Stimulated activated CD8-positive, alpha-beta memory T cell treated with anti-CD3 and anti-CD28 coated beads, Interleukin-4, amount 100 ng/mL, for 4 hours (primary cell): ENCODE measurements at regions not wholly inside any gene's neighbourhood (a gene's known extent, or its start where the extent isn't known, plus 50 kb on each side); places are given as distances from the start of the nearest gene placed in this dataset.

Experiments
- DNase-seq, 2 donors: peaks; one replicate each; pipeline ENCODE4 v3.0.0-alpha.2; 2020; ENCODE audit warnings: low read depth in 2 of 2, low spot score in 1 of 2

DNA sequence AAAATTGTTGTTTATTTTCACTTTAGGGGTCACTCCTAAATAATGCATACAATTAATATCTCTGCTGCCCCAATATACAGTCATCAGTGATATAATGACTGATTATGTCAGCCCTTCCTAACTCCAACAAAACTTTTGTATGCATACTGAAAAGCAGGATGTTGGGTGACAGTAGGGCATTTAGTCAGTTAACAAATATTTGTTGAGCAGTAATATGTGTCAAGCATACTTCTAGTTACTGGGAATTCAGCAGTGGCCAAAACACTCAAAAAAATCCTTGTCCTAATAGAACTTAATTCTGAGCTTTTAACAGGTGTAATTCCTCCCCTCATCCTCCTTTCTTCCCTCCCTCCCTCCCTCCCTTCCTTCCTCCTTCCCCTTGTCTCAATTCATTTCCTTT lies 560.7 kb upstream of the KLHL1 start:
- no peak for DNase-seq

- DNase-seq, result no peak
Measured at GRCh38 chr13:70668293-70668692, 560.0 kb upstream of the KLHL1 start.

DNA sequence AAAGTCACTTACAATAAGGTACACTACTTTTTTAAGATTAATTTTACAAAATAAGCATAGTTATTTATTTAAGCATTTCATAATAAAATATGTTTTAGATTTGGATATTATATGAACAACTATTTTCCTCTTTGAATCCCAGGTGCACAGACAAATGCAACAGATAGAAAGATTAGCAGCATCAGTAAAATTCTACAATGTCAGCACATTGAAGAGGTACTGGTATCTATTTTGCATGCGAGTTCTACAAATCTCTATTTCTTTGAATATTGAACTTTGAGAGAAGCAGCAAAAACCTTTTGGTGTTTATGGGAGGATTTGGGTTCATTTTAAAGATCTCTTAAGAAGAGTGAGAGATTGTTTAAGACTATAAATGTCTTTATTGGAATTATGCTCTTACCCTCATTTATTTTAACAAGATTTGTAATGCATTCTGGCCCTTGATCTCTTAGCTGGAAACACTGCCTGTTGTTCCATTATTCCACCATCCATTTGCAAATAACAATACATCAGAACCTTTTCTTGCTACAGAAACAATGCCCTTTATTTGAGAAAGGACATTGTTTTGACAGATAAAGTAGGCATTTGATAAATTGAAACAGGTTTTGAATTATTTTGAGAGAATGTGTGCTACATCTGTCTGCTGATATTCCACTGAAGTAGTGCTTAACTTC lies 558.8 kb upstream of the KLHL1 start:
- DNase-seq, result no peak

DNA sequence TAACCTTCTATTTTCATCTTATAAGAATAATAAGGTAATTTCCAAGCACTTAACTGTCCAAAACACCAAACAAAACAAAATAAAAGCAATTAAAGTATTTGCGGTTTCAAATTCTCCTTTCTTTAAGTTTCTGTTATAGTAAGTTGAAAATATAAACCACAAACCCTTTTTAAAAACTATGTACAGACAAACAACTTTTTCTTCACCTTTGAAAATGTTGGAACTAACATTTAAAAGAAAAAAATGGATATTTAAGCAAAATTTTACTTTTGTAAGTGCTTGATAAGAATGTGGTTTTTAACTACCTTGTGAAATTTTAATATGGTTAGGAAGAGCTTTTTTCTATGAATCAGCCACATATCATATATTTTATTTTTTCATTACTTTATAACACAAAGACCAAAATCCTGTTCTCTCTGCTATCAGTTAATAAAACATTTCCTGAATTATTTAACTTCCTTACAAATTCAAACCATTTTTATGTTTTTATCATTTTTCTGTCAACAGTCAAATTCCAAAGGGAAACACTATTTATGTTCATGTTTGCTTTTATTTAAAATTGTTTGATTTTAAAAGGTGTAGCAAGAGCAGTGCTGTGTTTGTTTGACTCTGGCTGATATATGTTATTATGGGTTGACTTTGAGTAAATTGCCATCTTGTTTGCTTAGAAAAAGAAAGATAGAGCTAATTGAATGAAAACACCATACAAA lies 554.1 kb upstream of the KLHL1 start:
- DNase-seq, result no peak

DNA sequence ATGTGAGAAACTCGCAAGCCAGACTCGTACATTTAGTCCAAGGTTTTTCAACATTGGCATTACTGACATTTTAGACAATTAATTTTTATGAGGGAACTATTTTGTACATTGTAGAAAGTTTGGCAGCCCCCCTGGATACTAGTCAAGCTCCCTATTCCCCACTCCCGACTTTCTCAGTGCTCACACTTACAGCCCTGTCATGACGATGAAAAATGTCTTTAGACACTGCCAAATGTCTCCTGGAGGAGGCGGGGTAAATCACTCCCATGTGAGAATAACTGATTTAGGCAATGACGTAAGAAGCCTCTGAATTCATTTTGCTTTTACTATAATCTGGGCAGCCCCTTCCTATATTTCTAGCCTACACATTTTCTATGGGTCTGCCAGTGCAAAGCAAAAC lies 535.8 kb upstream of the KLHL1 start:
- no peak for DNase-seq

- DNase-seq, result no peak
Measured at GRCh38 chr13:70634893-70635292, 526.6 kb upstream of the KLHL1 start.

DNA sequence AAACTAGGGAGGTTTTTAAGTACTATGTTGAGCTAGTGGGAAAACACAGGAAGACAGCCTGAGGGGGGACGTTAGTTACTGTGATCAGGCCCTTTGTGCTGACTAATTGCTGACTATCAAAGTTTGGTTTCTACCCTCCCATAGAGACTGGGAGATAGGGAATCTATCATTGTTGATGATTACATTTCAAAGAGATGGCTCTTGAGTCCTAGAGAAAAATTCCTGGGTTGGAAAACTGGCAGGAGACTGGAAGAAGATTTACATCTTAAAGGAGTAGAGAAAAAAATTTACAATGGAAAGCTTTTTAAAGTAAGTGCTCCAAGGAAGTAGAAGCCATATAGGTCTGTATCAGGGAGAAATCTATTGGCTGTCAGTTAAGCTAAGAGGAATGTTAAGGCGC lies 522.0 kb upstream of the KLHL1 start:
- DNase-seq, result no peak

- no peak for DNase-seq
Measured at GRCh38 chr13:70623239-70623638, 515.0 kb upstream of the KLHL1 start.

DNA sequence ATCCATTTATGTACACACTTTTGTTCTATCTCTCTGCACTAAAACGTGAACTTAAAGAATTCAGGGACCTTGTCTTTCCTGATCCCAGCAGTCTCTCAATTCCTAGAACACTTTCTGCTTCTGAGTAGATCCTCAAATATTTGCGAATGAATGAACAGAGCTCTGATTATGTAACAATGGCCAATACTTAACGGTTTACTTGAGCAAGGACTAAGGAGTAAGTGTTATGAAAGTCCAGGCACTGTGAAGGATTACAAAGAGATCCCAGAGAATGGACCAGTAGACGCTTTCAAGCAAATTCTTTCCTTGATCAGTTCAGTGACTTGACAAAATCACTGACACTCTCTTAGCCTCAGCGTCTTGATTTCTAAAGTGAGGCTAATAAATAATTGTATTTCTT lies 514.5 kb upstream of the KLHL1 start:
- DNase-seq, result no peak

- no peak for DNase-seq
Measured at GRCh38 chr13:70619936-70620335, 511.7 kb upstream of the KLHL1 start.

- DNase-seq, result no peak
Measured at GRCh38 chr13:70616847-70617246, 508.6 kb upstream of the KLHL1 start.

GRCh38 chr13:70613295-70613694 lies 505.0 kb upstream of the KLHL1 start:
- no peak for DNase-seq

DNA sequence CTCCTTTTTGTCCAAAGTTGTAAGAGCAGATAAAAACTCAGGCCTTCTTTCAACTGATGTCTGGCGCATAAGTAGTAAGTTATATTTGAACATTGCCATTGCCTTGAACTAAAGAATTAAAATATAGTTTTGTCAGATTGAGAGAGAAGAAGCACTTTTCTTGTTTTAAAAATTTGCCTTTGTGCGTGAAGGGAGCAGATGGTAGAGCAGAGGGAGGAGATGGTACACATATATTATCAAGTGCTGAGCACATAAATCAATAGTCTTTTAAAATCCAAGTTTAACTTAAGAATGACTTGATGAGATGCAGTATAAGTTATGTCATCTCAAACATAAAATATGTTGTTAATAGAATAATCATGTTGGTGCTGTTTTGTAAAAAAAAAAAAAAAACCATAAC lies 504.6 kb upstream of the KLHL1 start:
- DNase-seq, result no peak

DNA sequence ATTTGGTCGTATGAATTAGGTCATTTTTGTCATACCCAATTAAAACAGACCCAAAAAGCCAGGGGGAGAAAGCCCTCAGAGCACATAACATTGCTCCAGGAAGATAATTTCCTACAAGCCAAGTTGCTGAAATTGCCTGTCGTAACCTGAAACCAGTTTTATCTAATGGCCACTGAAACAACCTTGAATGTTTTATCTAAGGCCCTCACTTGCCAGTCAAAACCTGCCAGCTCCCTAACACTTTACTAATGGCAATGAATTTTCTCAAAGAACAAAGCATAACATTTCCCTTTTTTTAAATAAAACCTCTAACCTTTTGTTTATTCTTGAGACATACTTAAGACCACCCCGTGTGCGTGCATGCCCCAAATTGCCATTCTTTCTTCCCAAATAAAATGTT lies 496.2 kb upstream of the KLHL1 start:
- DNase-seq, result no peak

DNA sequence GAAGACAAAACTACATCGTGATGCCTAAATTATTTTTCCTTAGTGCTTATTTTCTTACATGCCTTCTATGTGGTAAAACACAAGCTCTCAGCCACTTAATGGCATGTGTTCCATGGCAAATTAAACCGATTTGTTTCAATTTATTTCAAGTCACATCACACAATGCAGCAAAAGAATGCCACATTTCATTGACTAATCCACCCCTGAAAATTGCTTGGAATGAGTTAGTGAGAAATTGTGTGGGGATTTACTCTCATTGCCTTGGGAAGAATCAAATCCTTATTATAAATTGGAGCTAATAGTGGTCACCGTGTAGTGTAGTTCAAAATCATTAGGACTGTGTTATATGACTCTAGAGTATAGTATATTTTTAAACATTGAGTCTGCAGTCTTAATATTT lies 485.5 kb upstream of the KLHL1 start:
- no peak for DNase-seq

DNA sequence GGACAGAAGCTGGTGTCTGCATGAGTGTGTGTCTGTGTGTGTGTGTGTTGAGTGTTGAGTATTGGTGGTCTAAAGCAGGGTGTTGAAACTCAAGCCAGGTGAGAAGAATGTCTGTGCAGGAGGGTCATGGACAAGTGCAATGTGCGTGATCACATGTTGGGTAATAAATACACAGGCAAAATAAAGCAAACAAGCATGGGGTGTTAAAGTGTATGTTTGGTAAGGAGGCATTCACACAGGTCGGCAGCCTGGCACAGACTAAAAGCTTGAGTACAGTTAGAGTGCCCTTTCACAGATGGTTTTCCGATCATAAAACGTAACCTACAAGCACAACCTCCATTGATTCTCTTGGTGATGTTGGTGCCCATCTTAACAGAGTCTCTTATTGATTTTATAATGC lies 476.9 kb upstream of the KLHL1 start:
- DNase-seq, result no peak

DNA sequence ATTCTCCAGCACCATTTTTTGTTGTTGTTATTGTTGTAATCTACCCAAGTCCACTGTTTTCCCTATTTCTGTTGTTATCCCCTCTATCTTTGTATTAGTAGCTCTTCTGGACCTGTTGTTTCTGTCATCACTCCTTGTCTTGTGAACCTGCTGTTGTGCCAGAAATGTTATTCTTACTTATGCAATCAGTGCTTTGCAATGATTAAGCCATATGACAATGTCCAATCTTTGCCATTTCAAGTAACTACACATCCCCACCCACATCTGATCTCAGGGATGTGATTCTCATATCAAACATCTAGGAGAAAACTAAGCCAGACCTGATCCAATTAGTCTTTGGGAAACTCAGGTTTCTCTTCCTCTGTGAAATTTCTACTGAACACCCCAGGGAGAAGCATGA lies 472.6 kb upstream of the KLHL1 start:
- no peak for DNase-seq

DNA sequence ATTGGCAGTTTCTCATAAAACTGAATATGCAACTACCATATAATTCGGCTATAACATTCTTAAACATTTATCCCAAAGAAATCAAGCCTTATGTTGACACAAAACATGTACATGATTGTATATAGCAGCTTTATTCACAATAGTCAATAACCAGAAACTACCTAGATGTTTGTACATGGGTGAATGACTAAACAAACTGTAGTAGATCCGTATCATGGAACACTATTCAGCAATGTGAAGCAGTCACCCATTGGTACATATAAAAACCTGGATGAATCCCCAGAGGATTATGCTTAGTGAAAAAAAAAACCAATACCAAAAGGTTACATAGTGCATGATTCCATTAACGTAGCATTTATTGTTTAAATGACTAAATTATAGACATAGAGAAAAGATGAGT lies 471.7 kb upstream of the KLHL1 start:
- no peak for DNase-seq

DNA sequence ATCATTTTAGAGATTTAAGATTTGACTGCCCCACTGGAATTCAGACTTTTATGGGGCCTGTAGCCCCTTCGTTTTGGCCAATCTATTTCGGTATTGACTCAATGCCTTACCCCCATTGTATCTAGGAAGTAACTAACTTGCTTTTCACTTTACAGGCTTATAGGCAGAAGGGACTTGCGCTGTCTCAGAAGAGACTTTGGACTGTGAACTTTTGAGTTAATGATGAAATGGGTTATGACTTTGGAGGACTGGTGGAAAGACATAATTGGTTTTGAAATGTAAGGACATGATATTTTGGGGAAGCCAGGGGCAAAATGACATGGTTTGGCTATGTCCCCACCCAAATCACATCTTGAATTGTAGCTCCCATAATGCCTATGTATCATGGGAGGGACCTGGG lies 463.0 kb upstream of the KLHL1 start:
- DNase-seq, result no peak

DNA sequence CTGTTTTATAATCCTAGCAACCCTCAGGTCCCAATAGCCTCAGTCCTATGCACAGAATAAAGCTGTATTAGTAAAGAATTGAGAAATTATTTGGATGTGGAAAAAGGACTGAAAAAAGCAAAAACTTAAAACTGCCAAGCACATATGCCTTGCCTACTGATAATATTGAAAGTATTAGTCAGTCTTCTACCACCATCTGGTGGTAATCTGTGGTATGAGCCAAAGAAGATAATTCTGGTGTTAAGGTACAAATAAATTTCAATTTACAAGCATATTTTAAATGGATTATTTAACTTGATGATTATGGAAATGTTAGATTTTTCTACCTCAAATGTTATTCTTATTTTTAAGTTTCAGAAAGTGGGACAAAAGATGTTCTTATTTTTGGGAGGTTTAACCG lies 460.3 kb upstream of the KLHL1 start:
- DNase-seq, result no peak

DNA sequence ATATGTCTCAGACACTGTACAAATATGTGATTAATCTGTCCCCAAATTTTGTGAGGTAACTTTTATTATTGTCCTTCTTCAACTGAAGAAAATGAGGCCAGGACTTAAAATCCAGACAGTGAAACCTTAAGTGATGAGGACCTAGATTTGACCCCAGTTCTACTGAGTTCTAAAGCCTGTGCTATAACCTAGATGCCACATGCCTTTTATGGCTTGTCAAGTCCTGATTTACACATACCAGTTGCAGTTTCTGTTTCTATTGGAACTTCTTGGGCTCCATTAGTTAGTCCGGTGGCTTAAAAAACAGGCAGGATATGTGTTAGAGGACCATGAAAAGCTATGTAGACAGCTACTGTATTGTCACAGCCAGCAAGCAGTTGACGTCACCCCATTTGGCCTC lies 436.5 kb upstream of the KLHL1 start:
- no peak for DNase-seq

GRCh38 chr13:70541451-70541850 lies 433.2 kb upstream of the KLHL1 start:
- no peak for DNase-seq

GRCh38 chr13:70534466-70534865 lies 426.2 kb upstream of the KLHL1 start:
- no peak for DNase-seq
